GM21528 (cell line): ENCODE measurements at regions not wholly inside any gene's neighbourhood (a gene's known extent, or its start where the extent isn't known, plus 50 kb on each side); places are given as distances from the start of the nearest gene placed in this dataset.
"Not testable (repeated sequence)": the region's sequence is repeated elsewhere in the genome, so short reads cannot be mapped to it uniquely, and the experiment has no call there.

ENCODE experiments used
- ATAC-seq: cut with Tn5 transposase; IDR thresholded peaks from one replicate; pipeline ENCODE4 v1.9.1; 2021; ENCODE audit warnings: mild to moderate bottlenecking, moderate library complexity; ENCODE audit not compliant: unreplicated experiment, low FRiP score

DNA sequence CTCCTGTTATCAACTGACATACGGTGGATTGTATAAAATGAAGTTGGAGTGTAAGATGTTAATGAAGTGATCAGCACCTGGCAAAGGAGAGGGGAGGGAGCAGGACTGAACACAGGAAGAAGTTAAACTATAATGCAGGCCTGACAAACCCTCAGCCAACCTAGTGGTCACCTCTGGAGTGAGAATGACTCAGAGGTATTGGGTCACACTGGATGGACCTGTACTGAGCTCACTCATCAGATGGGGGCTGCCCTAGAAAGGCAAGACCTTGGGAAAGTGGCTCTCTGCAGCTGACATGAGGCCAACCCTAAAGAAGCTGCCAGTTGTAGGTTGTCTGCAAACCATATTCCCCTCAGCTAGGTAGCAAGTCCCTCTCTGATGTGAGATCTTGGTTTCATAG, 193.3 kb upstream of the HTR1E start:
- no peak for ATAC-seq

DNA sequence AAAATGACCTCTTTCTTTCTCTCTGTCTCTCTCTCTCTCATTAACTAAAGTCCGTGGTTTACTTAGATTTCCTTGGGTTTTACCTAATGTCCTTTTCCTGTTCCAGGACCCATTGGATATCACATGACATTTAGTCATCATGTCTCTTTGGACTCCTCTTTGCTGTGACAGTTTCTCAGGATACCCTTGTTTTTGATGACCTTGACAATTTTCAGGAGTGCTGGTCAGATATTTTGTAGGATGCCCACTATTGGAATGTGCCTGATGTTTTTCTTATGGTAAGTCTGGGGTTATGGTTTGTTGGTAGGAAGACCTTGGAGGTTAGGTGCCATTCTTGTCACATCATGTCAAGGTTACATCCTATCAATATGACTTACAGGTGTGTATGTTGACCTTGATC, 199.2 kb upstream of the HTR1E start:
- no peak for ATAC-seq

DNA sequence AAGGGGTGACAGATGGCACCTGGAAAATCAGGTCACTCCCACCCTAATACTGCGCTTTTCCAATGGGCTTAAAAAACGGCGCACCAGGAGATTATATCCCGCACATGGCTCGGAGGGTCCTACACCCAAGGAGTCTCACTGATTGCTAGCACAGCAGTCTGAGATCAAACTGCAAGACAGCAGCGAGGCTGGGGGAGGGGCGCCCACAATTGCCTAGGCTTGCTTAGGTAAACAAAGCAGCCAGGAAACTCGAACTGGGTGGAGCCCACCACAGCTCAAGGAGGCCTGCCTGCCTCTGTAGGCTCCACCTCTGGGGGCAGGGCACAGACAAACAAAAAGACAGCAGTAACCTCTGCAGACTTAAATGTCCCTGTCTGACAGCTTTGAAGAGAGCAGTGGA, 205.7 kb upstream of the HTR1E start:
- not testable (repeated sequence) for ATAC-seq

- not testable (repeated sequence) for ATAC-seq
Measured at GRCh38 chr6:86730772-86731171, 206.6 kb upstream of the HTR1E start.

DNA sequence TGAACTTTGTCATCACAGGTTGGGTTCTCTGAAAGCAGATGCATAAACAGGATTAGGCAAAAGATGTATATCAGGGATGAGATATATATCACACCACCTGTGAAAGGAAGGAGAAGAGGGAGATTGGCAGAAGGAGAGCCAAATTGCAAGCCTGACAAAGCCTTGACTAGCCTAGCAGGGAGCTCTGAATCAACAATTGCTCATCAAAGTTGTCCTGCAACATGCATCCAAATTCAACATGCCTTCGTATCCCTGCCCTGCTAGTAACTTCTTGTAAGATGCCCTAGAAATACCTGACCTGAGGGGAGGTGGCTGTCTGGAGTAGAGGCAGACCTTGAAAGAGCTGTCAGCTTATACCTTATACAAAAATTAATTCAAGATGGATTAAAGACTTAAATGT, 207.1 kb upstream of the HTR1E start:
- no peak for ATAC-seq

GRCh38 chr6:86728976-86729375, 208.4 kb upstream of the HTR1E start:
- ATAC-seq, result no peak

DNA sequence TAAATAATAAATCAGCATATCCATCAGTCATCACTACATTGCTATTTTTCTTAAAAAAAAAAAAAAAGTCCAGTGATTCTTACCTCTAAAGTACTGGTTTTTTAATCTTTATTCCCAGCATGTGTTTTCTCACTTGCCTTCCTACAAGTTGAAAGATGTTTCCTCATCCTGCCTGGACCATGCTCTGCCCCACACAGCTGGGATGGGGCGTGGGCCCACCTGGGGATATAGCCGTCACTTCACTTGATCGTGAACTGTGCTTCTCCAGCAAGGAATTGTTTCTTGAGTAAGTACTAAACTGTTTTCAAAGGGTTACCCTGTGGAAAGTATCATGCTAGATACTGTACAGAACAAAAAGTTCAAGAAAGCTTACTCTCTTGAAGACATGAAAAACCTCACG, 212.6 kb upstream of the HTR1E start:
- no peak for ATAC-seq

DNA sequence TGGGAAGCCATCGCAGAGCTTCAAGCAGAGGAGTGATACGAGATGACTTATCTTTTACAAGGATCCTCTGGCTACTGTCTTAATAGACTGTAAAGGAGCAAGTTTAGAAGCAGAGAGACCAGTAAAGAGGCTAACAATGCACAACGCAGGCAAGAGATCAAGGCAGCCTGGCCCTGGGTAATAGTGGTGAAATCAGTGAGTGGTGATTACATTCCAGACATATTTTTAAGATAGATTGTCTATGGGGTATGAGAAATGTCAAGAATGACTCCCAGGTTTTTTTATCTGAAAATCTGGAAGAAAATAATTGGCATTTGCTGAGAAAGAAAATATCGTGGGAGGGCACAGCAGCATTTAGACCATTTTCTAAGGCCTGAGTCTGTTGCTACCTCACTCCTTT, 213.6 kb upstream of the HTR1E start:
- no peak for ATAC-seq

DNA sequence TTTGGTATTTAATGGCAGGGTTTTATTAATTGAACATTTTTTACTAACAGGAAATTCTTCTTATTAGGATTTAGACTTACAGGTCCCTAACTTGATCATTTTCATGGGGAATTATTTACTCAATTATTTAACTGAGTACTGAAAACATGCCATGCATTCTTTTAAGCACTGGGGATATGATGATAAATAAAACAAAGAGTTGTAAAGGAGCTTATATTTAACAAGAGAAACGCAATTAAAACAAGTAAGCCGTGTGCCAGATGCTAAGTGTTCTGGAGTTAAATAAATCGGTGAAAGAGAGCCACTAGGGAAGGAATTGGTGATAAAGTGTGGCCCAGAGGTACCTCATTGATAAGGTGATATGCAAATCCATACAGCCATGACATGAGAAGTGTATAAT, 214.2 kb upstream of the HTR1E start:
- ATAC-seq, result no peak

DNA sequence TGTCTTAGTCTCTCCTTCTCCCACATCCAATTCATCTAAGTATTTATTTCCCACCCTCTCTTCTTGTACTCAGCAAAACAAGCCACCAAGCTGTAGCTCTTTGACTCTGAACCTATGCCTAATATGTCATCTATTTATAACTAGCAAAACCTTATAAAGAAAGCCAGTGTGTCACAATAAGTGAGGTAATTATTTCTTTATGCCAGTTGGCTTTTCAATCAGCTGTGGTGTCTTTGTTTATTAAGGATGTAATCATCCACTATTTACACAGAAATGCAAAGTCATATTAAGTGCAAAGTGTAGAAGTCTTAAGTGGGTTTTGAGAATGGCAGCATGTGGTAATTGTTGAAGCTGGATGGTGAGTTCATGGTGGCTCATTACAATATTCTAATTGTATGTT, 215.2 kb upstream of the HTR1E start:
- no peak for ATAC-seq

DNA sequence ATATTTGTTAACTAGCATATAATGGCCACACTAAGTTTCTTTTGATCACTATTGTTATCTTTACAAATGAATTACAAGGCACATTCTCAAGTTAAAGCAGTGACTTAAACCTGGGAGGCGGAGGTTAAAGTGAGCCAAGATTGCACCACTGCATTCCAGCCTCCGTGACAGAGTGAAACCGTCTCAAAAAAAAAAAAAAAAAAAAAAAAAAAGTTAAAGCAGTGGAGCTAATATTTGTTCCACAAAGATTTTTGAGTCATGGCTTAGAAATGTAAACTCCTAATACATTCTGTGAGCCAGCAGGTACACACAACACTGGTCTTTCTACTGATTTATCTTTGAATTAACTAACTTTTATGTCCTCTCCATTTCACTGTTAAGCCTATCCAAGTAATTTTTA, 221.7 kb upstream of the HTR1E start:
- ATAC-seq, result no peak

- ATAC-seq, result no peak
Measured at GRCh38 chr6:86712039-86712438, 225.3 kb upstream of the HTR1E start.

- no peak for ATAC-seq
Measured at GRCh38 chr6:86707545-86708120, 229.7 kb upstream of the HTR1E start.

DNA sequence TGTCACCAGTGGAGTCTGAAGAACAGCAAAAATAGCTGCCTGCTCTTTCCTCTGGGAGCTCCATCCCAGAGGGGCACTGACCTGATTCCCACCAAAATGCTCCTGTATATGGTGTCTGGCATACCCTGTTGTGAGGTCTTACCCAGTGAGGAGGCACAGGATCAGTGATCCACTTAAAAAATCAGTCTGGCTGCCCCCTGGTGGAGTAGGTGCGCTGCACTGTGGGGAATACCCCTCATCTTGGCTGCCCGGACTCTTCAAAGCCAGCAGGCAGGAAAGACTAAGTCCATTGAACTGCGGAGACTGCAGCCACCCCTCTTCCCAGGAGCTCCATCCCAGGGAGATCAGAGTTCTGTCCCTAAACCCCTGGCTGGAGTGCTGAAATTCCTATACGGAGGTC, 230.9 kb upstream of the HTR1E start:
- ATAC-seq, result no peak

DNA sequence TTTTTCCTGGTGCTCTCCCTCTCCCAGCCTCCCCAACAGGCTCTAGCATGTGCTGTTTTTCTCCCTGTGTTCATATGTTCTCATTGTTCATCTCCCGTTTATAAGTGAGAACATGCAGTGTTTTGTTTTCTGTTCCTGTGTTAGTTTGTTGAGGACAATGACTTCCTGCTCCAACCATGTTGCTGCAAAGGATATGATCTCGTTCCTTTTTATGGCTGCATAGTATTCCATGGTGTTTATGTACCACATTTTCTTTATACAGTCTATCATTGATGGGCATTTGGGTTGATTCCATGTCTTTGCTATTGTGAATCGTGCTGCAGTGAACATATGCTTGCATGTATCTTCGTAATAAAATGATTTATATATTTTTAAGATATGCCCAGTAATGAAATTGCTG, 236.1 kb upstream of the HTR1E start:
- ATAC-seq, result not testable (repeated sequence)

- ATAC-seq, result no peak
Measured at GRCh38 chr6:86686496-86686895, 250.8 kb upstream of the HTR1E start.

DNA sequence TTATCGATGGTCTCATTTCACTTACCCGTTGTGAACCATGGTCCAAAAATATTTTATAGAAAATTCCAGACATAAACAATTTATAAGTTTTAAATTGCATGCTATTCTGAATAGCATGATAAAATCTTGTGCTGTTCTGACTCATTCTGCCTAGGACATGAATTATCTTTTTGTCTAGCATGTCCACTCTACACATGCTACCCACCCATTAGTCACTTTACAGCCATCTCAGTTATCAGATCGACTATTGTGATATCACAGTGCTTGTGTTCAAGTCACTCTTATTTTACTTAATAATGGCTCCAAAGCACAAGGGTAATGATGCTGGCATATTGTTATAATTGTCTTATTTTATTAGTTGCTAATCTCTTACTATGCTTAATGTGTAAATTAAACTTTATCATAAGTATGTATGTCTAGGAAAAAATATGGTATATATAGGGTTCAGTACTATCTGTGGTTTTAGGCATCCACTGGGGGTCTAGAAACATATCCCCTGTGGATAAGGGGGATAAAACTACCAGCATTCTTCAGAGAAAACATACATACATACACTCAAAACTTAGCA, 252.0 kb upstream of the HTR1E start:
- ATAC-seq, result no peak

DNA sequence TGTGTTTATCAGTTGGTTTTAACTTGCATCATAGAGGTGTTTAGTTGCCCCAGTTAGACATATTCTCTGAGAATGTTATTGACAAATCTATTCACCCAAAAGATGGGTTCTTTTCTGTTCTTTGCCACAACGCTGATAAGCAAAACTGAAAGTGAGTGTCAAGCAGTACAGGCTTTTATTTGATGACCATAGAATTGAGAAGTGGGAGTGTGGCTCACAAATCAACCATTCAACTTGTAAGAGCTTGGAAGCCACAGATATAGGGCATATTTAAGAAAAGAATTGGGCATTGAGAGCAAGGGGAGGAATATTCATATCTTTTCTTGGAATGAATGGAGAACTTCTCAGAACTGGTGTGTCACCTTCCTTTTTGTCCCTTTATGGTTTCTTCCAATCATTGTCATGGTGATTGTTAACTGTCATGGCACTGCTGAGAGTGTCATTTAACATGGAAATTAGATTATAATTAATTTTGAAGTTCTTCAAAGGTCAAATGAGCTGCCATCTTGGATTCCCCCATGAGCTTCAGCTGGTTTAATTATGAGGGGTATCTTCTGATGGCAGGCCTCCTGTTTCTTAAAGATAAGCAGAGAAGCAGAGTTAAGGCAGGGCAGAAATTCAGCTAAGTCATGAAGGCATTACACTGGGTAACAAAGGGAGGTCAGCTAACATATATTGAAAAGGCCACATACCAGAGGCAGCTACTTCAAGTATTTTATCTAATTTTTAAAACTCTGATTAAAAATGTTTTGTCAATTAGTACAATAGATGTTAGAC, 254.0 kb upstream of the HTR1E start:
- ATAC-seq, result no peak

DNA sequence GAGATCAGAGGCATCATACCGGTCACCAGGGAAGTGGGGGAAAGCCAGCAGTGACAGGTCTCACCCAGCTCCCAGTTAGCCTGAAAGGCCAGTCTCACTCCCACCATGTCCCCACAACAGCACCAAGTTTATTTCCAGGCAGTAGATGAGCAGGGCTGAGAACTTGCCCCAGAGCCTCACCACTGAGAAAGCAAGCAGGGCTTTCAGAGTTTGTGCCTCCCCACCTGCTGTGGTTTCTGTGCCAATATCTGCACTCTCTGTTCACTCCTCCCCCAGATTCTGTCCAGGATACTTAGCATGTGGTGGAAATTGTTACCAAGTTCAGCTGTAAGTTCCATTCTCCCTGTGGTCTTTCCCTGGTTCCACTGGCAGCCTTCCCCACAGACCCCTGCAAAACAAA, 255.0 kb upstream of the HTR1E start:
- no peak for ATAC-seq

GRCh38 chr6:86681140-86681539, 256.2 kb upstream of the HTR1E start:
- not testable (repeated sequence) for ATAC-seq

GRCh38 chr6:86672125-86672524, 265.2 kb upstream of the HTR1E start:
- not testable (repeated sequence) for ATAC-seq

- ATAC-seq, result no peak
Measured at GRCh38 chr6:86657192-86657591, 280.1 kb upstream of the HTR1E start.
